Inferior parietal cortex (tissue), 1 donor: ENCODE measurements at regions not wholly inside any gene's neighbourhood (a gene's known extent, or its start where the extent isn't known, plus 50 kb on each side); places are given as distances from the start of the nearest gene placed in this dataset.

ENCODE experiments used
- DNase-seq: peaks from one replicate; pipeline ENCODE4 v3.0.0-alpha.2; 2016; ENCODE audit errors: extremely low spot score

- DNase-seq: no peak
Observed at GRCh38 chr6:50217841-50218240, 168.1 kb upstream of the DEFB112 start.

- no peak for DNase-seq
Observed at GRCh38 chr6:50236164-50236563, 186.4 kb upstream of the DEFB112 start.

GRCh38 chr6:50239853-50240252 is 190.1 kb upstream of the DEFB112 start:
- DNase-seq: no peak

- DNase-seq: no peak
Observed at GRCh38 chr6:50240986-50241385, 191.3 kb upstream of the DEFB112 start.

GRCh38 chr6:50249493-50249892 is 199.8 kb upstream of the DEFB112 start:
- DNase-seq: no peak

- DNase-seq: no peak
Observed at GRCh38 chr6:50257322-50257721, 207.6 kb upstream of the DEFB112 start.

GRCh38 chr6:50259903-50260302 is 210.2 kb upstream of the DEFB112 start:
- DNase-seq: no peak

- DNase-seq: peak; percentile 25
Observed at GRCh38 chr6:50264995-50265571, 215.4 kb upstream of the DEFB112 start.

- DNase-seq: no peak
Observed at GRCh38 chr6:50270415-50270814, 220.7 kb upstream of the DEFB112 start.

- no peak for DNase-seq
Observed at GRCh38 chr6:50271266-50271665, 221.5 kb upstream of the DEFB112 start.

GRCh38 chr6:50271817-50272216 is 222.1 kb upstream of the DEFB112 start:
- DNase-seq: no peak

GRCh38 chr6:50272611-50273010 is 222.9 kb upstream of the DEFB112 start:
- DNase-seq: no peak

GRCh38 chr6:50276771-50277261 is 227.1 kb upstream of the DEFB112 start:
- DNase-seq: no peak

- no peak for DNase-seq
Observed at GRCh38 chr6:50277774-50278173, 228.0 kb upstream of the DEFB112 start.

GRCh38 chr6:50278663-50279062 is 228.9 kb upstream of the DEFB112 start:
- DNase-seq: no peak

GRCh38 chr6:50285735-50286134 is 236.0 kb upstream of the DEFB112 start:
- no peak for DNase-seq

GRCh38 chr6:50288241-50288640 is 238.5 kb upstream of the DEFB112 start:
- DNase-seq: no peak

- no peak for DNase-seq
Observed at GRCh38 chr6:50288881-50289280, 239.2 kb upstream of the DEFB112 start.

- no peak for DNase-seq
Observed at GRCh38 chr6:50289366-50289765, 239.6 kb upstream of the DEFB112 start.

GRCh38 chr6:50301307-50301706 is 251.6 kb upstream of the DEFB112 start:
- no peak for DNase-seq

- no peak for DNase-seq
Observed at GRCh38 chr6:50305660-50306059, 255.9 kb upstream of the DEFB112 start.

GRCh38 chr6:50318536-50318935 is 268.8 kb upstream of the DEFB112 start:
- DNase-seq: no peak

GRCh38 chr6:50330347-50330746 is 280.6 kb upstream of the DEFB112 start:
- no peak for DNase-seq

GRCh38 chr6:50330963-50331362 is 281.2 kb upstream of the DEFB112 start:
- DNase-seq: no peak
